ENCODE measurements at regions not wholly inside any gene's neighbourhood (a gene's known extent, or its start where the extent isn't known, plus 50 kb on each side); places are given as distances from the start of the nearest gene placed in this dataset.

GRCh38 chr3:151935446-151935845 is 62.0 kb downstream of the SUCNR1 start:
- H3K27me3 ChIP-seq, result no peaks in the 10 kb centered on the region
- no peak overlapping the region for H3K4me3 ChIP-seq
- H3K9me3 ChIP-seq, result no peaks in the 10 kb centered on the region; the same call in 1 of the 2 replicates
- DNase-seq, result no peak
- H3K36me3 ChIP-seq, result no peaks in the 10 kb centered on the region

GRCh38 chr3:151940481-151940880 is 67.0 kb downstream of the SUCNR1 start:
- no peaks in the 10 kb centered on the region for H3K36me3 ChIP-seq
- no peaks in the 10 kb centered on the region; the same call in 1 of the 2 replicates for H3K9me3 ChIP-seq
- no peaks in the 10 kb centered on the region for H3K27me3 ChIP-seq
- no peak overlapping the region for H3K4me3 ChIP-seq
- no peak for DNase-seq

- H3K4me3 ChIP-seq, result no peak overlapping the region
- DNase-seq, result no peak
- H3K9me3 ChIP-seq, result no peaks in the 10 kb centered on the region
- H3K36me3 ChIP-seq, result no peaks in the 10 kb centered on the region
- H3K27me3 ChIP-seq, result no peaks in the 10 kb centered on the region
Measured at GRCh38 chr3:151943539-151943938, 70.1 kb downstream of the SUCNR1 start.

- DNase-seq, result no peak
- no peak overlapping the region for H3K4me3 ChIP-seq
- no peaks in the 10 kb centered on the region for H3K9me3 ChIP-seq
- H3K36me3 ChIP-seq, result no peaks in the 10 kb centered on the region
- H3K27me3 ChIP-seq, result no peaks in the 10 kb centered on the region
Measured at GRCh38 chr3:151944356-151944755, 70.9 kb downstream of the SUCNR1 start.

GRCh38 chr3:151946606-151947005 is 73.2 kb downstream of the SUCNR1 start:
- no peak for DNase-seq
- Histone ChIP-seq H3K9me3 (no peaks in the 10 kb centered on the region; the same call in 1 of the 2 replicates), H3K27me3 (no peaks in the 10 kb centered on the region), H3K4me3 (no peak overlapping the region), H3K36me3 (no peaks in the 10 kb centered on the region)

GRCh38 chr3:151949706-151950105 is 76.3 kb downstream of the SUCNR1 start:
- no peak overlapping the region for H3K4me3 ChIP-seq
- H3K36me3 ChIP-seq, result no peaks in the 10 kb centered on the region
- no peaks in the 10 kb centered on the region; the same call in 1 of the 2 replicates for H3K9me3 ChIP-seq
- DNase-seq, result no peak
- no peaks in the 10 kb centered on the region for H3K27me3 ChIP-seq

GRCh38 chr3:151955356-151955755 is 81.9 kb downstream of the SUCNR1 start:
- H3K36me3 ChIP-seq, result no peaks in the 10 kb centered on the region
- no peak overlapping the region for H3K4me3 ChIP-seq
- DNase-seq, result no peak

GRCh38 chr3:151960961-151961580 is 87.6 kb downstream of the SUCNR1 start:
- Histone ChIP-seq H3K27me3 (no peaks in the 10 kb centered on the region), H3K36me3 (no peaks in the 10 kb centered on the region), H3K9me3 (no peaks in the 10 kb centered on the region), H3K4me3 (no peak overlapping the region)
- no peak for DNase-seq

More at GRCh38 chr3:151955356-151955755, 81.9 kb downstream of the SUCNR1 start:
- Histone ChIP-seq H3K27me3 (no peaks in the 10 kb centered on the region), H3K9me3 (no peaks in the 10 kb centered on the region; the same call in 1 of the 2 replicates)

- Histone ChIP-seq H3K27me3 (no peaks in the 10 kb centered on the region), H3K9me3 (peaks cover 4% of the 10 kb centered on the region; the same call in 1 of the 2 replicates), H3K4me3 (no peak overlapping the region), H3K36me3 (no peaks in the 10 kb centered on the region)
- no peak for DNase-seq
Measured at GRCh38 chr3:151962352-151962751, 88.9 kb downstream of the SUCNR1 start.

- Histone ChIP-seq H3K4me3 (no peak overlapping the region), H3K9me3 (peaks cover 7% of the 10 kb centered on the region), H3K36me3 (no peaks in the 10 kb centered on the region), H3K27me3 (no peaks in the 10 kb centered on the region)
- DNase-seq, result no peak
Measured at GRCh38 chr3:151962912-151963311, 89.5 kb downstream of the SUCNR1 start.

- peak; percentile 5 for DNase-seq
- H3K36me3 ChIP-seq, result no peaks in the 10 kb centered on the region
Measured at GRCh38 chr3:151964743-151965142, 91.3 kb downstream of the SUCNR1 start.

GRCh38 chr3:151969026-151969642 is 95.7 kb downstream of the SUCNR1 start:
- Histone ChIP-seq H3K36me3 (no peaks in the 10 kb centered on the region), H3K9me3 (peaks cover 8% of the 10 kb centered on the region), H3K4me3 (no peak overlapping the region), H3K27me3 (no peaks in the 10 kb centered on the region)
- no peak for DNase-seq

More at GRCh38 chr3:151964743-151965142, 91.3 kb downstream of the SUCNR1 start:
- Histone ChIP-seq H3K27me3 (no peaks in the 10 kb centered on the region), H3K4me3 (no peak overlapping the region), H3K9me3 (peaks cover 8% of the 10 kb centered on the region)

GRCh38 chr3:151971814-151972579 is 98.6 kb downstream of the SUCNR1 start:
- H3K4me3 ChIP-seq, result no peak overlapping the region
- no peaks in the 10 kb centered on the region for H3K36me3 ChIP-seq
- peak; percentile 37 for DNase-seq
- no peaks in the 10 kb centered on the region for H3K27me3 ChIP-seq
- H3K9me3 ChIP-seq, result peaks cover 7% of the 10 kb centered on the region

GRCh38 chr3:151974067-151974466 is 100.6 kb downstream of the SUCNR1 start:
- Histone ChIP-seq H3K9me3 (no peaks in the 10 kb centered on the region; the same call in 1 of the 2 replicates), H3K27me3 (no peaks in the 10 kb centered on the region), H3K36me3 (no peaks in the 10 kb centered on the region), H3K4me3 (no peak overlapping the region)
- peak; percentile 51 for DNase-seq

GRCh38 chr3:151976211-151977050 is 103.0 kb downstream of the SUCNR1 start:
- Histone ChIP-seq H3K9me3 (no peaks in the 10 kb centered on the region), H3K27me3 (no peaks in the 10 kb centered on the region), H3K36me3 (no peaks in the 10 kb centered on the region), H3K4me3 (peak overlapping the region; percentile 16)
- DNase-seq, result peak; percentile 62

GRCh38 chr3:151979906-151980305 is 106.5 kb downstream of the SUCNR1 start:
- Histone ChIP-seq H3K36me3 (no peaks in the 10 kb centered on the region), H3K27me3 (no peaks in the 10 kb centered on the region), H3K9me3 (no peaks in the 10 kb centered on the region; the same call in 1 of the 2 replicates), H3K4me3 (no peak overlapping the region)
- DNase-seq, result no peak

Measured in MG63 (cell line).